BLaER1 treated with 17β-estradiol and CSF1 and Interleukin-3, amounts not matched to agents 10 nM and 100 nM (cell line): ENCODE measurements at regions not wholly inside any gene's neighbourhood (a gene's known extent, or its start where the extent isn't known, plus 50 kb on each side); places are given as distances from the start of the nearest gene placed in this dataset.
"Not testable (repeated sequence)": the region's sequence is repeated elsewhere in the genome, so short reads cannot be mapped to it uniquely, and the experiment has no call there.

Source experiments
- H3K27ac ChIP-seq, 11 experiments: shearing (Covaris generic); formaldehyde crosslinking; 2 replicates each; pipeline ENCODE4 v1.8.1; 2022
- H3K27me3 ChIP-seq, 11 experiments: shearing (Covaris generic); formaldehyde crosslinking; 2 replicates each; pipeline ENCODE4 v1.8.1; 2022
- H3K36me3 ChIP-seq, 11 experiments: shearing (Covaris generic); formaldehyde crosslinking; 2 replicates each; pipeline ENCODE4 v1.8.1; 2022
- H3K4me1 ChIP-seq, 10 experiments: shearing (Covaris generic); formaldehyde crosslinking; 2 replicates each; pipeline ENCODE4 v1.8.1; 2022
- H3K4me2 ChIP-seq, 11 experiments: shearing (Covaris generic); formaldehyde crosslinking; 2 replicates each; pipeline ENCODE4 v1.8.1; 2022
- H3K4me3 ChIP-seq, 10 experiments: shearing (Covaris generic); formaldehyde crosslinking; 2 replicates each; pipeline ENCODE4 v1.8.1; 2022
- H3K9ac ChIP-seq, 11 experiments: shearing (Covaris generic); formaldehyde crosslinking; 2 replicates each; pipeline ENCODE4 v1.8.1; 2022
- H3K9me3 ChIP-seq, 11 experiments: shearing (Covaris generic); formaldehyde crosslinking; replicated peaks in 1 of 11; 2 replicates each; pipeline ENCODE4 v1.8.1; 2022
- H4K20me1 ChIP-seq, 11 experiments: shearing (Covaris generic); formaldehyde crosslinking; 2 replicates each; pipeline ENCODE4 v1.8.1; 2022

GRCh38 chr10:47711428-47711827 lies 52.0 kb downstream of the SYT15B start:
- not testable (repeated sequence) for H3K36me3 ChIP-seq, H3K9me3 ChIP-seq, H3K4me2 ChIP-seq, H4K20me1 ChIP-seq, H3K9ac ChIP-seq, H3K4me1 ChIP-seq, H3K27ac ChIP-seq, H3K4me3 ChIP-seq, H3K27me3 ChIP-seq

GRCh38 chr10:47710443-47710842 lies 52.9 kb downstream of the SYT15B start:
- not testable (repeated sequence) for H3K27ac ChIP-seq, H3K36me3 ChIP-seq, H3K4me2 ChIP-seq, H3K4me3 ChIP-seq, H3K9me3 ChIP-seq, H3K9ac ChIP-seq, H3K27me3 ChIP-seq, H3K4me1 ChIP-seq, H4K20me1 ChIP-seq

- not testable (repeated sequence) for H3K9me3 ChIP-seq, H3K36me3 ChIP-seq, H3K27me3 ChIP-seq, H4K20me1 ChIP-seq, H3K4me1 ChIP-seq, H3K4me2 ChIP-seq
- peak overlapping the region; percentile 41 to 65 (median 53) for H3K4me3 ChIP-seq
- peak overlapping the region in 7 of 11 experiments; percentile 45 to 68 (median 58); a peak in 12 of 22 replicates for H3K27ac ChIP-seq
- H3K9ac ChIP-seq: peak overlapping the region; percentile 35 to 70 (median 65); a peak in 16 of 22 replicates
These were observed 57.5 kb downstream of the SYT15B start for GRCh38 chr10:47705698-47706414.

- H3K4me2 ChIP-seq, H4K20me1 ChIP-seq, H3K9me3 ChIP-seq, H3K9ac ChIP-seq, H3K27ac ChIP-seq, H3K27me3 ChIP-seq, H3K36me3 ChIP-seq, H3K4me3 ChIP-seq, H3K4me1 ChIP-seq: not testable (repeated sequence)
These were observed 62.1 kb downstream of the SYT15B start for GRCh38 chr10:47701285-47701684.

GRCh38 chr10:47699854-47700253 lies 63.5 kb downstream of the SYT15B start:
- not testable (repeated sequence) for H3K9ac ChIP-seq, H3K4me2 ChIP-seq, H3K4me1 ChIP-seq, H3K4me3 ChIP-seq, H4K20me1 ChIP-seq, H3K36me3 ChIP-seq, H3K9me3 ChIP-seq, H3K27me3 ChIP-seq, H3K27ac ChIP-seq

GRCh38 chr10:47696170-47696569 lies 67.2 kb downstream of the SYT15B start:
- H3K27ac ChIP-seq, H4K20me1 ChIP-seq, H3K4me1 ChIP-seq, H3K27me3 ChIP-seq, H3K9ac ChIP-seq, H3K9me3 ChIP-seq, H3K4me3 ChIP-seq, H3K4me2 ChIP-seq, H3K36me3 ChIP-seq: not testable (repeated sequence)

- H3K27me3 ChIP-seq, H3K36me3 ChIP-seq, H3K9ac ChIP-seq, H3K27ac ChIP-seq, H3K4me2 ChIP-seq, H3K9me3 ChIP-seq, H4K20me1 ChIP-seq, H3K4me3 ChIP-seq, H3K4me1 ChIP-seq: not testable (repeated sequence)
These were observed 68.2 kb downstream of the SYT15B start for GRCh38 chr10:47695149-47695548.

GRCh38 chr10:47690304-47690703 lies 73.1 kb downstream of the SYT15B start:
- not testable (repeated sequence) for H3K4me1 ChIP-seq, H3K9ac ChIP-seq, H4K20me1 ChIP-seq, H3K4me2 ChIP-seq, H3K9me3 ChIP-seq, H3K36me3 ChIP-seq, H3K27me3 ChIP-seq, H3K4me3 ChIP-seq, H3K27ac ChIP-seq

GRCh38 chr10:47683826-47684475 lies 79.4 kb downstream of the SYT15B start:
- H3K9ac ChIP-seq, H3K36me3 ChIP-seq, H3K9me3 ChIP-seq, H3K27ac ChIP-seq, H4K20me1 ChIP-seq, H3K4me2 ChIP-seq, H3K4me1 ChIP-seq, H3K4me3 ChIP-seq, H3K27me3 ChIP-seq: not testable (repeated sequence)

GRCh38 chr10:47681638-47681990 lies 81.8 kb downstream of the SYT15B start:
- not testable (repeated sequence) for H3K36me3 ChIP-seq, H4K20me1 ChIP-seq, H3K9me3 ChIP-seq, H3K4me1 ChIP-seq, H3K27me3 ChIP-seq, H3K4me2 ChIP-seq, H3K27ac ChIP-seq, H3K4me3 ChIP-seq, H3K9ac ChIP-seq

GRCh38 chr10:47680848-47681637 lies 82.3 kb downstream of the SYT15B start:
- not testable (repeated sequence) for H3K9ac ChIP-seq, H3K9me3 ChIP-seq, H3K27me3 ChIP-seq, H3K4me3 ChIP-seq, H3K27ac ChIP-seq, H3K4me2 ChIP-seq, H4K20me1 ChIP-seq, H3K4me1 ChIP-seq, H3K36me3 ChIP-seq

GRCh38 chr10:47676102-47676501 lies 87.3 kb downstream of the SYT15B start:
- H3K4me2 ChIP-seq, H3K4me3 ChIP-seq, H3K27me3 ChIP-seq, H3K27ac ChIP-seq, H4K20me1 ChIP-seq, H3K36me3 ChIP-seq, H3K4me1 ChIP-seq, H3K9ac ChIP-seq, H3K9me3 ChIP-seq: not testable (repeated sequence)

GRCh38 chr10:47675577-47675976 lies 87.8 kb downstream of the SYT15B start:
- H3K27me3 ChIP-seq, H3K36me3 ChIP-seq, H3K4me2 ChIP-seq, H3K4me1 ChIP-seq, H3K27ac ChIP-seq, H3K9me3 ChIP-seq, H3K4me3 ChIP-seq, H3K9ac ChIP-seq, H4K20me1 ChIP-seq: not testable (repeated sequence)

- H3K27me3 ChIP-seq, H4K20me1 ChIP-seq, H3K4me1 ChIP-seq, H3K9ac ChIP-seq, H3K4me3 ChIP-seq, H3K9me3 ChIP-seq, H3K36me3 ChIP-seq, H3K4me2 ChIP-seq, H3K27ac ChIP-seq: not testable (repeated sequence)
These were observed 90.3 kb downstream of the SYT15B start for GRCh38 chr10:47673128-47673527.
